H1 (cell line): ENCODE measurements at regions not wholly inside any gene's neighbourhood (a gene's known extent, or its start where the extent isn't known, plus 50 kb on each side); places are given as distances from the start of the nearest gene placed in this dataset.

Experiments used
- CTCF ChIA-PET: fragments of 300-600 bp; sonication (Branson Sonifier 250); formaldehyde crosslinking; loops from one replicate; lab custom pipeline; 2021; ENCODE audit not compliant: partially characterized antibody; lab: Charles Lee
- POLR2A ChIA-PET: fragments of 300-600 bp; sonication (Branson Sonifier 250); formaldehyde crosslinking; loops from one replicate; lab custom pipeline; 2021; ENCODE audit warnings: inconsistent platforms; ENCODE audit not compliant: partially characterized antibody; lab: Charles Lee
- DNase-seq, 2 experiments: peaks; one replicate each; pipeline versions ENCODE4 v3.0.0 to v3.0.0-alpha.2; 2010 to 2022; ENCODE audit warnings: low spot score in 2 of 2, low read depth in 1 of 2, mixed read lengths in 1 of 2
- FAIRE-seq: peaks from 2 replicates; lab custom pipeline; 2011; peaks lifted over from hg19 to GRCh38; lab: Jason Lieb, UNC
- H2AFZ ChIP-seq: 2 replicates; pipeline ENCODE4 v1.8.1; 2012; ENCODE audit warnings: low read length, inconsistent platforms
- H2AK5ac ChIP-seq: 2 replicates; pipeline ENCODE4 v1.6.1; 2013; ENCODE audit warnings: low read depth, low read length
- H2BK120ac ChIP-seq: replicated peaks from 2 replicates; pipeline ENCODE3; 2013; ENCODE audit warnings: low read depth, low read length, inconsistent platforms
- H2BK12ac ChIP-seq: 2 replicates; pipeline ENCODE4 v1.6.1; 2013; ENCODE audit warnings: low read depth, low read length
- H2BK15ac ChIP-seq: 2 replicates; pipeline ENCODE4 v1.6.1; 2013; ENCODE audit warnings: low read length
- H2BK20ac ChIP-seq: 2 replicates; pipeline ENCODE4 v1.6.1; 2013; ENCODE audit warnings: low read length
- H2BK5ac ChIP-seq: 2 replicates; pipeline ENCODE4 v1.6.1; 2013; ENCODE audit warnings: low read depth, low read length
- H3K14ac ChIP-seq: 2 replicates; pipeline ENCODE4 v1.6.1; 2013; ENCODE audit warnings: inconsistent platforms; ENCODE audit not compliant: insufficient read length
- H3K18ac ChIP-seq: 2 replicates; pipeline ENCODE4 v1.6.1; 2013; ENCODE audit warnings: low read length; ENCODE audit errors: extremely low read depth
- H3K23ac ChIP-seq: 2 replicates; pipeline ENCODE4 v1.6.1; 2013; ENCODE audit warnings: inconsistent platforms; ENCODE audit not compliant: insufficient read length
- H3K23me2 ChIP-seq: 2 replicates; pipeline ENCODE4 v1.6.1; 2013; ENCODE audit warnings: low read depth, low read length
- H3K27ac ChIP-seq: 2 replicates; pipeline ENCODE4 v1.6.1; 2011; ENCODE audit warnings: low read depth, low read length, inconsistent platforms
- H3K27me3 ChIP-seq, 4 experiments: replicated peaks in 1 of 4; 1 replicate in 1 of 4; 2 replicates in 3 of 4; pipeline versions ENCODE4 v1.6.1 to v1.8.1; 2011 to 2013; ENCODE audit warnings: low read length in 3 of 4, mild to moderate bottlenecking in 3 of 4, inconsistent platforms in 2 of 4, mixed read lengths in 2 of 4, moderate library complexity in 1 of 4; ENCODE audit not compliant: control insufficient read depth in 3 of 4, insufficient read depth in 3 of 4; ENCODE audit errors: extremely low read depth in 1 of 4
- H3K36me3 ChIP-seq, 4 experiments: 2 replicates each; pipeline versions ENCODE4 v1.6.1 to v1.8.1; 2011 to 2013; ENCODE audit warnings: mild to moderate bottlenecking in 4 of 4, low read length in 3 of 4, moderate library complexity in 2 of 4, control low read depth in 1 of 4, inconsistent platforms in 1 of 4; ENCODE audit not compliant: insufficient read depth in 4 of 4, control insufficient read depth in 2 of 4
- H3K4ac ChIP-seq: replicated peaks from 2 replicates; pipeline ENCODE3; 2013; ENCODE audit warnings: low read length, low read depth, mixed read lengths, inconsistent platforms; ENCODE audit not compliant: insufficient read length
- H3K4me1 ChIP-seq, 4 experiments: replicated peaks in 1 of 4; 1 replicate in 1 of 4; 2 replicates in 3 of 4; pipeline versions ENCODE4 v1.6.1 to v1.8.1; 2011 to 2013; ENCODE audit warnings: low read length in 3 of 4, inconsistent platforms in 2 of 4, mixed read lengths in 1 of 4; ENCODE audit not compliant: insufficient read depth in 4 of 4, control insufficient read depth in 3 of 4
- H3K4me2 ChIP-seq, 2 experiments: 2 replicates each; pipeline versions ENCODE4 v1.6.1 to v1.8.1; 2011 to 2013; ENCODE audit warnings: low read depth in 2 of 2, low read length in 2 of 2, control low read depth in 1 of 2, inconsistent platforms in 1 of 2, mild to moderate bottlenecking in 1 of 2; ENCODE audit not compliant: insufficient read depth in 1 of 2
- H3K4me3 ChIP-seq, 4 experiments: fragments of 200-600, 300-600 bp in 1 of 4; sonication (generic), shearing (Covaris generic), sonication (Bioruptor Twin) in 1 of 4; 2 replicates each; pipeline versions ENCODE4 v1.5.1 to v1.8.1; 2011 to 2016; ENCODE audit warnings: low read length in 4 of 4, low read depth in 3 of 4, control low read depth in 2 of 4, inconsistent platforms in 2 of 4, mild to moderate bottlenecking in 2 of 4, mixed read lengths in 1 of 4, moderate library complexity in 1 of 4; ENCODE audit not compliant: insufficient read depth in 2 of 4; ENCODE audit errors: extremely low read depth in 1 of 4
- H3K56ac ChIP-seq: replicated peaks from 2 replicates; pipeline ENCODE3; 2013; ENCODE audit warnings: low read depth, mild to moderate bottlenecking, mixed read lengths, low read length, inconsistent platforms; ENCODE audit not compliant: insufficient read length
- H3K79me1 ChIP-seq: 2 replicates; pipeline ENCODE4 v1.6.1; 2013; ENCODE audit warnings: low read depth, low read length, control low read depth
- H3K79me2 ChIP-seq, 2 experiments: 2 replicates each; pipeline versions ENCODE4 v1.6.1 to v1.8.1; 2012 to 2013; ENCODE audit warnings: low read length in 2 of 2, mild to moderate bottlenecking in 2 of 2, inconsistent platforms in 1 of 2; ENCODE audit not compliant: insufficient read depth in 2 of 2, control insufficient read depth in 1 of 2
- H3K9ac ChIP-seq, 4 experiments: replicated peaks in 1 of 4; 1 replicate in 1 of 4; 2 replicates in 3 of 4; pipeline versions ENCODE4 v1.6.1 to v1.8.1; 2011 to 2013; ENCODE audit warnings: low read depth in 3 of 4, low read length in 3 of 4, control low read depth in 2 of 4, mild to moderate bottlenecking in 2 of 4, moderate library complexity in 2 of 4, inconsistent platforms in 1 of 4; ENCODE audit errors: extremely low read depth in 1 of 4
- H3K9me3 ChIP-seq, 2 experiments: 2 replicates each; pipeline versions ENCODE4 v1.6.1 to v1.8.1; 2012 to 2013; ENCODE audit warnings: mild to moderate bottlenecking in 2 of 2, moderate library complexity in 2 of 2, control low read depth in 1 of 2, inconsistent platforms in 1 of 2, low read depth in 1 of 2, low read length in 1 of 2, mixed read lengths in 1 of 2; ENCODE audit not compliant: insufficient read depth in 2 of 2
- H4K20me1 ChIP-seq, 2 experiments: replicated peaks in 1 of 2; 2 replicates each; pipeline versions ENCODE3 to v1.8.1; 2011 to 2013; ENCODE audit warnings: inconsistent platforms in 2 of 2, low read length in 2 of 2, mild to moderate bottlenecking in 1 of 2; ENCODE audit not compliant: insufficient read depth in 2 of 2, control insufficient read depth in 1 of 2
- H4K5ac ChIP-seq: 2 replicates; pipeline ENCODE4 v1.6.1; 2013; ENCODE audit warnings: low read length, low read depth, mixed read lengths, inconsistent platforms; ENCODE audit not compliant: insufficient read length
- H4K8ac ChIP-seq: 2 replicates; pipeline ENCODE4 v1.8.0; 2013; ENCODE audit warnings: mild to moderate bottlenecking, moderate library complexity, low read length, inconsistent platforms; ENCODE audit not compliant: insufficient read depth; ENCODE audit errors: extremely low read depth
- H4K91ac ChIP-seq: replicated peaks from 2 replicates; pipeline ENCODE3; 2013; ENCODE audit warnings: low read length, mixed read lengths, inconsistent platforms; ENCODE audit not compliant: insufficient read length
- ATF2 ChIP-seq: IDR thresholded peaks from 2 replicates; pipeline ENCODE4 v1.6.1; 2012; ENCODE audit warnings: low read length, inconsistent platforms
- BACH1 ChIP-seq: IDR thresholded peaks from 2 replicates; pipeline ENCODE4 v1.6.1; 2012; ENCODE audit warnings: low read length, improper control_type of control experiment
- BCL11A ChIP-seq, 2 experiments: IDR thresholded peaks; one replicate each; pipeline ENCODE4 v1.6.1; 2011; ENCODE audit warnings: low read depth in 2 of 2, low read length in 2 of 2, mild to moderate bottlenecking in 2 of 2
- BRCA1 ChIP-seq: IDR thresholded peaks from 2 replicates; pipeline ENCODE4 v1.6.1; 2012; ENCODE audit warnings: low read depth, low read length, improper control_type of control experiment
- CEBPB ChIP-seq: IDR thresholded peaks from 2 replicates; pipeline ENCODE4 v1.6.1; 2012; ENCODE audit warnings: low read depth, low read length
- EGR1 ChIP-seq: IDR thresholded peaks from 2 replicates; pipeline ENCODE4 v1.6.1; 2011; ENCODE audit warnings: low read depth, low read length, borderline replicate concordance
- GTF2F1 ChIP-seq: IDR thresholded peaks from 2 replicates; pipeline ENCODE4 v1.6.1; 2012; ENCODE audit warnings: low read depth, low read length, improper control_type of control experiment, borderline replicate concordance
- HDAC6 ChIP-seq: IDR thresholded peaks from one replicate; pipeline ENCODE4 v1.7.1; 2012; ENCODE audit warnings: low read depth, mild to moderate bottlenecking, inconsistent platforms, low read length, moderate library complexity
- MAX ChIP-seq: IDR thresholded peaks from 2 replicates; pipeline ENCODE4 v1.6.1; 2012; ENCODE audit warnings: inconsistent platforms
- NANOG ChIP-seq: IDR thresholded peaks from 2 replicates; pipeline ENCODE4 v1.6.1; 2011; ENCODE audit warnings: low read length, low read depth, mild to moderate bottlenecking, inconsistent platforms; ENCODE audit not compliant: insufficient read depth, poor library complexity, severe bottlenecking
- RBBP5 ChIP-seq: IDR thresholded peaks from 2 replicates; pipeline ENCODE4 v1.7.1; 2012; ENCODE audit warnings: low read depth, mild to moderate bottlenecking, inconsistent platforms, low read length, moderate library complexity, borderline replicate concordance
- RFX5 ChIP-seq: IDR thresholded peaks from 2 replicates; pipeline ENCODE4 v1.6.1; 2011; ENCODE audit warnings: low read depth, low read length, improper control_type of control experiment, borderline replicate concordance
- SIRT6 ChIP-seq: IDR thresholded peaks from one replicate; pipeline ENCODE4 v1.7.1; 2012; ENCODE audit warnings: low read length, inconsistent platforms
- ZNF274 ChIP-seq: IDR thresholded peaks from 2 replicates; pipeline ENCODE4 v1.7.0; 2012; ENCODE audit warnings: low read length, borderline replicate concordance; ENCODE audit errors: extremely low read depth
- WGBS, 2 experiments: shearing (Covaris generic) in 1 of 2; methylation state at CpG; one replicate each; pipeline versions ENCODE4 v1.1.6 to v1.1.7; 2013 to 2015; ENCODE audit warnings: low lambda C conversion rate in 2 of 2, mixed read lengths in 2 of 2, inconsistent platforms in 1 of 2, low coverage in 1 of 2, missing lambda C conversion rate in 1 of 2; ENCODE audit not compliant: insufficient replicate concordance in 2 of 2, insufficient coverage in 1 of 2, insufficient read length in 1 of 2; ENCODE audit errors: extremely low coverage in 1 of 2, missing lambda C conversion rate in 1 of 2; 5-methylcytosine and 5-hydroxymethylcytosine counted together

- H2BK120ac ChIP-seq = no peak overlapping the region
- no peak overlapping the region for H2BK20ac ChIP-seq
- H3K18ac ChIP-seq = no peak overlapping the region
- no peak for FAIRE-seq
- H3K27me3 ChIP-seq = no peaks in the 10 kb centered on the region
- no peak overlapping the region for H4K8ac ChIP-seq
- H3K4me2 ChIP-seq = no peak overlapping the region
- H2BK5ac ChIP-seq = no peak overlapping the region
- no peak overlapping the region for H3K14ac ChIP-seq
- no peak overlapping the region for H3K4ac ChIP-seq
- H3K23ac ChIP-seq = no peak overlapping the region
- H2AFZ ChIP-seq = no peak overlapping the region
- H2BK12ac ChIP-seq = no peak overlapping the region
- H4K5ac ChIP-seq = no peak overlapping the region
- CTCF ChIA-PET = interaction anchor here (0.9 to 1.6 kb wide), 2 partner anchors 18 to 23 kb away, joined by 3 to 4 read pairs; no protein-coding TSS in a partner anchor
- no peak overlapping the region for H3K27ac ChIP-seq
- H2BK15ac ChIP-seq = no peak overlapping the region
- H3K56ac ChIP-seq = no peak overlapping the region
- no peak overlapping the region for H3K4me3 ChIP-seq
- no peak for TF ChIP-seq HDAC6
- no peak for TF ChIP-seq RFX5
- TF ChIP-seq CEBPB = no peak
- no peak for TF ChIP-seq BRCA1
- no peak for TF ChIP-seq ZNF274
- TF ChIP-seq NANOG = no peak
- TF ChIP-seq BACH1 = no peak
- no peak for TF ChIP-seq ATF2
- TF ChIP-seq SIRT6 = no peak
- TF ChIP-seq RBBP5 = no peak
- no peak for TF ChIP-seq MAX
- no peak for TF ChIP-seq GTF2F1
- TF ChIP-seq BCL11A (IDR thresholded peaks at IDR 0.05; ENCODE audit: low read depth in 2 of 2, low read length in 2 of 2) = no peak
- TF ChIP-seq EGR1 = no peak
- no peaks in the 10 kb centered on the region for H3K79me2 ChIP-seq
- no peaks in the 10 kb centered on the region for H4K20me1 ChIP-seq
- WGBS, 2 experiments = 91% methylated on average over 1 of the region's 1 CpG; no CpG with 5 or more reads in 1 of the 2 experiments
- no peak overlapping the region for H3K9ac ChIP-seq
- no peak overlapping the region for H4K91ac ChIP-seq
- no peaks in the 10 kb centered on the region for H3K4me1 ChIP-seq
- no peak overlapping the region for H2AK5ac ChIP-seq
- no peaks in the 10 kb centered on the region for H3K9me3 ChIP-seq
- no peaks in the 10 kb centered on the region for H3K79me1 ChIP-seq
- DNase-seq = no peak
- no peaks in the 10 kb centered on the region for H3K36me3 ChIP-seq
- POLR2A ChIA-PET = no interaction called here
- H3K23me2 ChIP-seq = no peaks in the 10 kb centered on the region
These were observed 864.1 kb downstream of the DIAPH3 start for GRCh38 chr13:59299584-59299983.
